ELF-1 (cell line): ENCODE measurements at regions not wholly inside any gene's neighbourhood (a gene's known extent, or its start where the extent isn't known, plus 50 kb on each side); places are given as distances from the start of the nearest gene placed in this dataset.
A peak's percentile ranks its signal among the peaks of the same experiment; 100 is the strongest.
"Not testable (repeated sequence)": the region's sequence is repeated elsewhere in the genome, so short reads cannot be mapped to it uniquely, and the experiment has no call there.

ENCODE experiments used
- DNase-seq: peaks from one replicate; pipeline ENCODE4 v3.0.0-alpha.2; 2016; ENCODE audit warnings: low read depth, low spot score

DNA sequence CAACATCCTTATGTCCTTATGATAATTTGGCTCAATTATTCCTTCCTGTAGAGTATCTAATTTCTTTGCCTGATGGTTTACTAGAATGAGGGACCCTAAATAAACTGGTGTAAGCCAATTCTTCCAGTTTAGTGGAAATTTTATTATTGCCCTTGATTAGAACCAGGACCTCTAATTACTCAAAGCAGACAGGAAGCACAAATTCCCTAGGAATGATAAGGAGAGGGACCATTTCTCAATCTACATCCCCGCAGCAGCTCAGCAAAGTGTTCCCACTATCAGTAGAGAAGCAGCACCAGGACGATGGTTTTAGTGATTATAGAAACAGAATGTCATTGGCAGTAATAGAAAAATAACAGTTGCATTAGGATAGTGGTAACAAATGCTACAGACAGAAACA is 97.1 kb downstream of the PLPPR4 start:
- no peak for DNase-seq

DNA sequence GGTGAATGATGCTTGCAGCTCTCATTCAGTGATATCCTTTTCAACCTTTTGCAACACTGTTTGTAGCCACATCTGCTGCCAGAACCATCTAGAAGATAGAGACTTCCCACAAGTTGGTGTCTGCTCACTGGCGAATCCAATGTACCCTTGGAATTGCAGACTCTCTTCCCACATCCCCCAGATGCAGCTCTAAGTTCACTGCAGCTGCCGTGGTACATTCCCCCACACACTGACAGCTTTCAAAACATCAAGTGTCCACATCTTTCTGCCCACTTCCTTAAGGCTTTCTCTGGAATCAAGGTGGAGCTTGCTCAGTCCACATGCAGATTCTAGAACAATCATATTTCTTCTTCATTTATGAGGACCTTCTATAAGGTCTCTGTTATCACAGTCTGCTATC is 99.2 kb downstream of the PLPPR4 start:
- no peak for DNase-seq

DNA sequence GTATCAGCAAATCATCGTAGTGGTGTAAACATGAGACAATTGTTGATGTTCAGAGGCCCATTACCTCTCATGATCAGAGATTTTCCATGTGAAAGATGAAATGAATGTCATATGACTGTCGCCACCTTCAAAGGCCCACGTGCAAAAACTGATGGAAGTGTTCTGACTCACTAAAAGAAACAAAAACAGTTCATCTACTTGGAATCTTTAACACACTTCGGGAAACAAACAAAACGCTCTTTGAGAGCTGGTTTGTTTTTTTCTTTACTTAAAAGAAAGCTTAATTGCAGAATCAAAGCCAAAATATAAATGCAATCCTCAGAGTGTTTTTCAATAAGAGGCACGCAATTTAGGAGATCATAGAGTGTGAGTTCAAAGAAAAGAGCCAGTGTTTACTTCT is 100.8 kb downstream of the PLPPR4 start:
- no peak for DNase-seq

DNA sequence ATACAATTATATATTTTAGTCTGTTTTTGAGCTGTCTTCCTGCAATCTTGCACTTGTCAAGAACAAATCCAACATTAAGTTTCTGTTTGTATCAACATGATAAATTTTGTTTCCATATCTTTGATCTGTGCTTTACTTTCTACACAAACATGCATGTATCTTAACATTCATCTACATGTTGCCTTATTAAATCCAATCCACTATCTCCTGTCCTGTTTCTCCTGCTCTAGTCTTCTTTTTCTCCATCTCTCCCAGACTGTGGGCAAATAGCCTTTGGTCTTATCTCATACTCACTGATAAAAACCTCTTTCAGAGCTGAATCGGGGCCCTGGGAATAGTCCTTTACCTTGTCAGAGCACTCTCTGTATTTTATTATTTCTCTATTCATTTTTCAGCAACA is 101.3 kb downstream of the PLPPR4 start:
- DNase-seq = no peak

DNA sequence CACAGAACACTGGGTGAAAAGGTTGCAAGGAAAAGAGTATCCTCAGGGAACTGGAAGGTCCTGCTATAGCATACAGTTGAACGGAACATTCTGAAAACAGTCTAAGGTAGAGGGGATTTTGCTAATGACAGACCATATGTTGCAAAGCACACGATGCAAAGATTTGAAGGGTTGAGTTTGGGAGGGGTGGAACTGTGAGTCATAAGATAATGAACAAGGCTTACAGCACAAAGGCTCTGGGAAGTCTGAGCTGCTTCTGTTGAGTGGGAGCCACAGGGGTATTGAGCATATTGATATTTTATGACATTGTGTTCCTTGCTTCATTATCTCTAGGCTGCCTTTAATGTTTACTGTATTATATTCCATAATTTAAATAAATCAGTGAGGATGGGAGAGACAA is 104.9 kb downstream of the PLPPR4 start:
- DNase-seq = no peak

DNA sequence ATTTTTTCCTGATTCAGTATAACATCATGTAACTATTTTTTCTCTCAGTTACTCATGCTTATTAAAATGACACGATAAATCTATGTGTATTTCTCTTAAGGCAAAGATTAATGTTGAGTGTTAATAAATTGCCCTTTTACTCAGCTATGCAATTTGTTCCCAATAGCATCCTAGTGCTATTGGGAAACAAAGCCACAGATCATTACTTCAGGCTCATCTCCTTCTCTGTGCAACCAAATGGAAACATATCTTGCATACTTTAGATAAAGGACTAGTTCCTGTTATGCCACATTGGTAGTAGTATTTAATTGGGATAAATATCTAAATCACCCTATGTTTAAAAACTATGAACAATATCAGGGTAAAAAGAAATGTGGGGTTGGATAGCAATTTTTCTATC is 106.2 kb downstream of the PLPPR4 start:
- no peak for DNase-seq

DNA sequence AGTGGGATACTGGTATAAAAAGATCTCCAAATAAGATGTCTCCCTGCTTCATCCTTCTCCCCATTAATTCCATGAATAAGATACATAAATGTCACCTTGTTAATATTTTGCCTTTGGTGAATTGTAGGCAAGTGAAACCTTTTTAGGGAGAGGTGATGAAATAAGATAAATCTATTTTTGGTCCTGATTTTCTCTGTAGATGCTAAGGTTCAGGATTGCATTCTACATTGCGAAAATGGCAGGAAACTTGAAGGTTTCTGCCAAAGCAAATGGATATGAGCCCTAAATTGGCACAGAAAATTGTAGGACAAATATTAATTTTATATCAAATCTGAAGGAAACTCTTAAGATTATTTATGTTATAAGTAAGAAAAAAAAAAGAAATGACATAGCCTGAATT is 107.1 kb downstream of the PLPPR4 start:
- no peak for DNase-seq

DNA sequence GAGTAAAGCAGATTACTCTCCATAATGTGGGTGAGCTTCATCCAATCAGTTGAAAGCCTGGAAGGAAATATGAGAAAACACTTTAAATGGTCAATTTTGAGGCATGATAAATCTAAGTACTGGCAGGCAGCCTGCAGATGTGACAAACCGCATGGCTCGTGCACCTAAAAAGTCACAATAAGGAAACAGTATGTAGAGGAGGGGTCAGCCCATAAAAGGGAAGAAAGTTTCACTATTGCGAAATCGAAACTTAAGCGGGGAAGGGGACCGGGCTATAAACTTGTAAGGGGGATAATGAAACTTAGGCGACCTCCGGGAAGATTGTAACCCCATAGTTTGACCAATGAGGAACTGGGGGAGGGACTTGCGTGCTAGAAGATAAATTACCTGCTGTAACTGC is 109.8 kb downstream of the PLPPR4 start:
- no peak for DNase-seq

DNA sequence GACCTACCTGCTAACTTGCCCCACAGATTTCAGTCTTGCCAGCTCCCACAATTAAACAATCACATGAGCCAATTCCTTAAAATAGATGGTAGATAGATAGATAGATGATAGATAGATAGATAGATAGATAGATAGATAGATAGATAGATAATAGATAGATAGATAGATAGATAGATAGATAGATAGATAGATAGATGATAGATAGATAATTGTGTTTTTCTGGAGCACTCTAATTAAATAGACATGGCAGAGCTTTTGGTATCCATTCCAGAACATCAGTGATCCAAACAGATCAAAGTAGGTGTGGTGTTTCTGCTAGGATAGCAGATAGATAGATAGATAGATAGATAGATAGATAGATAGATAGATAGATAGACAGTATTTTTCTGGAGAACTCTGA is 110.4 kb downstream of the PLPPR4 start:
- not testable (repeated sequence) for DNase-seq

DNA sequence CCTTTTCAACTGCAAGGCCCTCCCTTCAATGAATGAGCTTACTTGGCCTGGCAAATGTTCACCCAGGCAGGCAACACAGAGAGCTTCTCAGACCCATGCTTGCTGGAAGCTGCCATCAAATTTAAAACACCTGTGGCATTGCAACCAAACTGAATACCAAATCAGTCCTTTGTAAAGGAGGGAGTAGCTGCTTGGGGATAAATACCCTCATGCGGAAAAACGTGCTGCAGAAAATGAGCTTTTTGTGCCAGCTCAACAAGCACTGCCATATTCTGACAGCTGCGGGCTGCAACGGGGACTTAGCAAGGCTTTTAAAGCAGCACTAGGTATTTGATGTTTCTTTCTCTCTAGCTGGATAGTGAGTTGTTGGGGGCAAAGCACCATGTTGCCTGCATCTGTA is 119.7 kb downstream of the PLPPR4 start:
- no peak for DNase-seq

DNA sequence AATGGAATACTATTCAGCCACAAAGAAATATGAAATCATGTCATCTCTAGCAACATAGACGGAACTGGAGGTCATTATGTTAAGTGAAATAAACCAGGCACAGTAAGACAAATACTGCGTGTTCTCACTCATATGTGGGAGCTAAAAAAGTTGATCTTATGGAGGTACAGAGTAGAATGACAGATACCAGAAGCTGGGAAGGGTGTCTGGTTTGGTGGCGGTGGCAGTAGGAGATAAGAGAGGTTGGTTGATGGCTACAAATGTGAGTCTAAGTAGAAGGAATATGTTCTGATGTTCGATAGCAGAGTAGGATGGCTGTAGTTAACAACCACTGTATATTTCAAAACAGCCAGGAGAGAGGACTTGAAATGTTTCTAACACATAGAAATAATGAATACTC is 121.6 kb downstream of the PLPPR4 start:
- DNase-seq = no peak

DNA sequence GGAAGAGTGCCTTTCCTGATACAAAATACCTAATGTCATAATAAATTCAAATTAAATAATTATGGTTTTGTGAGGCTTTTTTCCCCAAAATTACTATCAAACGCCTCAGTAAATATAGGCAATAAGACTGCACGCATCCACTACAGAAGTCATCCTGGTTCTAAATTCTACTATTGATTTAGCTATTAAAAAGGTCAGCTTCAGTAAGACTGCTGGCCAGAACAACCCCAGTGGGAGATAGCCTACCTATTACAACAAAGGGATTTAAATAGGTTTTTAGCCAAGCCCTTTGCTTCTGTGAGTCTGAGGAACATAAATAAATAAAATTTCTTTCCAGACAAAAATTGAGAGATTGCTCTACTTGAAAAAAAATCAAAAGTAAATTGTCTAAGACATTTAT is 132.1 kb downstream of the PLPPR4 start:
- DNase-seq = no peak

DNA sequence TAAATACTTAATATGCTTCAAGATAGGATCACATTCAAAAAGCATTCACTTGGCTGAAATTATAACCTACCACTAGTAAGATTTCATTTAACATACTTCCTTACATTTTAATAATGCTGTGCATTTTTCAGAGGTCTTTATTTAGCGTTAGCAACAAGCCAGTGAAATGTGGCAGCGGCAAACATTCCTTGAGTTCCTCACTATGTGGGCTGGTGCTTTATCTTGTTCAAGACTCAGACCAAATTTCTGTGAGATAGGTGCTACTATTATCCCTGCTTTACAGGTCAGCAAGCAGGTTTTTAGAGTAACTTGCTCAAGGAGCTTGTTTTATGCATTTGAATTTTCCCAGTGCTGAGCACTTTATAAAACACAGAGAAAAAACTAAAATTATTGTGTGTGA is 132.7 kb downstream of the PLPPR4 start:
- no peak for DNase-seq

DNA sequence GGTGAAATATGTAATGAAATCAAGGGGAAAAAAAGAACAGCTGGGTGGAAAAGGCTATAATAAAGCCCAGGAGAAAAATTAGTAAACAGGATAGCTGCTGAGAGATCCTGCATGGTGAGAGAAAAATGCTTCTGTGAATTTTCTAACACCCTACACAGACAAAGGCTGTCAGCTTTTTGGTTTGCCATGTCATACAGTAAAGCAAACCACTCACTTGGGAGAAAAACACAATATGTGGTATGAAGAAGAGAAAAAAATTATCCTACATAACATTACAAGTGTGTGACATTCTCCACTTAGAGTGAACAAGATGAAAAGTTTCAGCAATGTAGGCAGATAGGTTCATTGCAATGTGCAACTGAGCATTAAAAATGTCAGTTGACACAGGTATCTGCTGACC is 133.6 kb downstream of the PLPPR4 start:
- no peak for DNase-seq

DNA sequence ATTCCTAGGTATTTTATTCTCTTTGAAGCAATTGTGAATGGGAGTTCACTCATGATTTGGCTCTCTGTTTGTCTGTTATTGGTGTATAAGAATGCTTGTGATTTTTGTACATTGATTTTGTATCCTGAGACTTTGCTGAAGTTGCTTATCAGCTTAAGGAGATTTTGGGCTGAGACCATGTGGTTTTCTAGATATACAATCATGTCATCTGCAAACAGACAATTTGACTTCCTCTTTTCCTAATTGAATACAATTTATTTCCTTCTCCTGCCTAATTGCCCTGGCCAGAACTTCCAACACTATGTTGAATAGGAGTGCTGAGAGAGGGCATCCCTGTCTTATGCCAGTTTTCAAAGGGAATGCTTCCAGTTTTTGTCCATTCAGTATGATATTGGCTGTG is 137.3 kb downstream of the PLPPR4 start:
- DNase-seq = not testable (repeated sequence)

DNA sequence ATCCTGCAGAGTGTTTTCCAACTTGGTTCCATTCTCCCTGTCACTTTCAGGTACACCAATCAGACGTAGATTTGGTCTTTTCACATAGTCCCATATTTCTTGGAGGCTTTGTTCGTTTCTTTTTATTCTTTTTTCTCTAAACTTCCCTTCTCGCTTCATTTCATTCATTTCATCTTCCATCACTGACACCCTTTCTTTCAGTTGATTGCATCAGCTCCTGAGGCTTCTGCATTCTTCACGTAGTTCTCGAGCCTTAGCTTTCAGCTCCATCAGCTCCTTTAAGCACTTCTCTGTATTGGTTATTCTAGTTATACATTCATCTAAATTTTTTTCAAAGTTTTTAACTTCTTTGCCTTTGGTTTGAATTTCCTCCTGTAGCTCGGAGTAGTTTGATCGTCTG is 140.1 kb downstream of the PLPPR4 start:
- not testable (repeated sequence) for DNase-seq

DNA sequence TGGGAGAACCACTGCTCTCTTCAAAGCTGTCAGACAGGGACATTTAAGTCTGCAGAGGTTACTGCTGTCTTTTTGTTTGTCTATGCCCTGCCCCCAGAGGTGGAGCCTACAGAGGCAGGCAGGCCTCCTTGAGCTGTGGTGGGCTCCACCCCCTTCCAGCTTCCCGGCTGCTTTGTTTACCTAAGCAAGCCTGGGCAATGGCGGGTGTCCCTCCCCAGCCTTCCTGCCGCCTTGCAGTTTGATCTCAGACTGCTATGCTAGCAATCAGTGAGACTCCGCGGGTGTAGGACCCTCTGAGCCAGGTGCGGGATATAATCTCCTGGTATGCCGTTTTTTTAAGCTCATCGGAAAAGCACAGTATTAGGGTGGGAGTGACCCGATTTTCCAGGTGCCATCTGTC is 141.0 kb downstream of the PLPPR4 start:
- not testable (repeated sequence) for DNase-seq

DNA sequence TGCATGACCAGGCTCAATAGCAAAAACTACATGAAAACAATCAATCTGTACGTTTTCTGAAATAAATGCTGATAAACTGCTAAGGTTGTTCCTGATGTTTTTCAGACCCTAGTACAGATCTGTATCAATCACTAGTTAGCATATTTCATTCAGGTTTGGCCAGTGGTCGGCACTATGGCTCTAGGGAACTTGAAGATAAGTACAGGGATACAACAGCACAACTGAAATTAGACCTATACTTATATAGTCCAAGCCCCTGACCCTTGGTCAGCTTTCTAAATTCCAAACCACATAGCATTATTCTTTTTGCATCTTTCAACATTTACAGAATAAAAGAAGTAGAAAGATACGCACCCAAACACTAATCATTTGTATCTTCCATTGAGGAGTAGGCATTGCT is 142.7 kb downstream of the PLPPR4 start:
- no peak for DNase-seq

DNA sequence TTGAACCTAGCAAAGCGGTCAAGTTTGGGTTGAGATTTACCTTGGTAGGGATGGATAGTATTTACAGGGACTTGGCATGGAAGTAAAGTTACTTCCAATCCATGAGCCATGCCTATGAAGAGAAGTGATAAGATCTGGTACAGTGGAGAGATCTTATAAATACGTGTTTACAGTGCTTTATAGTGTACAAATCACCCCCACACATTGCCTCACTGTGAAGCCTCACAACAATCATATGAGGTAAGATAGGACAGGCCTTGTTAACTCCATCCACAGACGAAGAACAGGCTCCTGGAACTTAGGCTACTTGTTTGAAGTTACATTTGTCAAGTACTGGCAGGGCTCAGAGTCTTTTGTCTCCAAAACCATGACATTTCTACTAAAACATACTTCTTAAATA is 159.8 kb downstream of the PLPPR4 start:
- no peak for DNase-seq

DNA sequence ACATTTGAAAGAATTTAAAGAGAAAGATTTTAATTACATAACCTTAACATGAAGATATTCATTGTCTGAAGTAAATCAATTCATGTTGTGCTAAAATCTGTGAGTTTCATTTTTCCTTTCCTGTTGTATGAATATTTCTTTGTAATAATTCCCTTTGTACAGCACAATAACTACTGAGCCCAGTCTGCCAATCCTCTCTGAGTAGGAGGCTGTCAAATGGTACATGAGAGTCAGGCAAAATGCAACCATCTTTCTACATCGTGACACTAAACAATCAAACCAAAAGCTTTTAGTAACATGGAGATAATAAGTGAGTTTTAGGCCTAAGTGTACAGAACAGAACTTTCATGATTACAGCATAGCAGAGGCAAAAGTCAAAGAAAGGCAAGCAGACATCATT is 165.5 kb downstream of the PLPPR4 start:
- DNase-seq = no peak

DNA sequence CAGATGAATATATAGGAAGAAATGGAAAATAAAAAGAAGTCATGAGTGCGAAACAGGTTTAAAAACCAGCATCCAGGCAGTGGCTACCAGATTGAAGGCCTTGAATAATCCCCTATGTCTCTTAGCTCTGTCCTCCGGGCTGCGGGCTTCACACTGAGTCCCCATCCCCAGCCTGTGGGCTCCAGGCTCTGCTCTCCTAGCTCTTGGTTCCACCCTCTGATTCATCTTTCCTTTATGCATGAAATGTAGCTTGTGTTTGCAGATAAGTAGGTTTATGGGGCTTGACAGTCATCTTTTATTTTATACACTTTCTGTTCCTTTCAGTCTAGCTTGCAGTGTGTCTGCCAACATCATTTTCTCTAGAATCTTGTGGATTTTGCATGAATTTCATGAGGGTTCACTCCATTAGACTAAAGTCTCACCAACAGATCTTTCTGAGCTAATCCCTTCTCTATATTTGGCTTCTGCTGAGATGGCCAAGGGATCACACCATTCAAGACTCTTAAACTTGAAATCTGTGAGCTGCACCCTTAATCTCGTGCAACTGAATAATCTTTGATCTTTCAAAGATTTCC is 174.5 kb downstream of the PLPPR4 start:
- peak; percentile 16 for DNase-seq

DNA sequence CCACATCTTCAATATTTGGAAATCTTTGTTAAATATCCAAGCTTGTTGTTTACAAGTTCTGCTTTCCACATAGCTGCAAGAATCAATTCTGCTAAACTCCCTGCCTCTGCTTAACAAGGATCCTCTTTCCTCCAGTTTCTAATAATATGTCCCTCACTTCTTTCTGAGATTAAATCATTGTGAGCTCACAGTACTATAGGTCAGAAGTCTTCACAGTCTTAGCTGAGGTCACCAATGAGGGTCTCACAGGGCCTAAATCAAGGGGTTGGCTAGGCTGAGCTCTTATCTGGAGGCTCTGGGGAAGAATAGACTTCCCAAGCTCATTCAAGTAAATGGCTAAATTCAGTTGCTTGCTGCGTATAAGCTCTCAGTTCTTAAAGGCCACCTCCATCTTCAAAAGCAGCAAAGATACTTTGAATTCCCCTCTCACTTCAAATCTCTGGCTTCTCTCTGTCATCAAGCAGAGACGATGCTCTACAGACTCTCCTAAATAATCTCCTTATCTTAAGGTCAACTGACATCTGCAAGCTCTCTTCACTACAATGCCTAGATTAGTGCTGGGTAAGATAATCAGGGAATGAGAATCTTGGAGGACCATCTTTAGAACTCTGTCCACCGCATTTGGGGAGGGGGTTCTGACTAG is 175.3 kb downstream of the PLPPR4 start:
- peak; percentile 40 for DNase-seq

DNA sequence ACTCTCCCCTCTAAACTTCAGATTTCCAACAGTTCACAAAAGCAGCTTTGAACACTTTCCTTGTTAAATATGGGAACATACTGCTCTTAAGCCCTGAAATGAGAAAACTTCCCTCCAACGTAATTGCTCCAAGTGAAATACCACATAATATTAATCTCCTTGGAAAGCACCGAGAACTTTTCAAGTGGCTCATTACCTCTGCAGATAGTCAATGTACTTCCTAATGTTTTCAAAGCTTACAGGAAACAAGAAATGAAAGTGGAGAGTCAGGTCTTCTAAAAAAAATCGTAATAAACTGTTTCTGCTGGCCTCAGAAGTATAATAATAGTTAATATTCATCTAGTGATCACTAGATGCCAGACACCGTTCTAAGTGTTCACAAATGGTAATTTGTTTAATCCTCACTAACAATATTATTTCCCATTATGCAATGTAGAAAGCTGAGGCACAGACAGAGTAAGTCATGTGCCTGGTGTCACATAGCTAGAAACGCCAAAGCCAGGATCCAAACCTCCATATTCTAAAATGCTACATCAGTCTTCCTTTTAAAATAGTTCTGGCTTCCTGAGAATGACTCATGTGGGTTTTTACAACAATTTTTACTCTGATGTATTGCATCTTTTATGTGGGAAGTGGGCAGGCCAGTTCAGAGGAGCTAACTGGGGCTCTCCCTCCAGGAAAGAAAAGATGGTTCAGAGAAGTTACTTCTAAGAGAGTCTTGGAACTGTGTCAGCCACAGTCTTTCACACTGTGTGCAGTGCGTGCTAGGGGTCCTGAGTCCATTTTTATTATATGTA is 177.2 kb downstream of the PLPPR4 start:
- no peak for DNase-seq
